ENCODE measurements at regions not wholly inside any gene's neighbourhood (a gene's known extent, or its start where the extent isn't known, plus 50 kb on each side); places are given as distances from the start of the nearest gene placed in this dataset.
A peak's percentile ranks its signal among the peaks of the same experiment; 100 is the strongest.
"Not testable (repeated sequence)": the region's sequence is repeated elsewhere in the genome, so short reads cannot be mapped to it uniquely, and the experiment has no call there.

- Mint-ChIP-seq H3K36me3 (ENCODE audit: low read depth) (no peaks in the 10 kb centered on the region), H3K9me3 (ENCODE audit: low read depth) (no peaks in the 10 kb centered on the region), H3K27me3 (peaks cover 6% of the 10 kb centered on the region), H3K27ac (no peak overlapping the region), H3K4me3 (no peak overlapping the region), H3K4me1 (no peaks in the 10 kb centered on the region)
- ATAC-seq, result no peak
- DNase-seq, result no peak
- ChIA-PET POLR2A (no interaction called here), CTCF (interaction anchor here (0.6 kb wide), 1 partner anchor 250 kb away, joined by 3 read pairs; no protein-coding TSS in a partner anchor)
- intact Hi-C loops (cut with DNase I, micrococcal nuclease), result no loop called here
Measured at GRCh38 chr2:215736653-215737290, 276.6 kb downstream of the MREG start.

GRCh38 chr2:215731108-215731658, 282.2 kb downstream of the MREG start:
- Mint-ChIP-seq H3K36me3 (ENCODE audit: low read depth) (no peaks in the 10 kb centered on the region), H3K27ac (no peak overlapping the region), H3K27me3 (no peaks in the 10 kb centered on the region), H3K4me1 (peaks cover 13% of the 10 kb centered on the region), H3K9me3 (ENCODE audit: low read depth) (no peaks in the 10 kb centered on the region), H3K4me3 (no peak overlapping the region)
- ATAC-seq (no peak), DNase-seq (no peak)
- POLR2A ChIA-PET, result no interaction called here
- CTCF ChIA-PET, result interaction anchor here (1.1 kb wide), 1 partner anchor 15 kb away, joined by 3 read pairs; no protein-coding TSS in a partner anchor
- intact Hi-C loops (cut with DNase I, micrococcal nuclease), result no loop called here

GRCh38 chr2:215729985-215730620, 283.2 kb downstream of the MREG start:
- no peaks in the 10 kb centered on the region for H3K9me3 Mint-ChIP-seq (ENCODE audit: low read depth)
- ChIA-PET CTCF (interaction anchor here (0.5 to 1.2 kb wide), 5 partner anchors 16 to 290 kb away, joined by 3 read pairs; no protein-coding TSS in a partner anchor), POLR2A (no interaction called here)
- no peak for ATAC-seq
- DNase-seq, result no peak
- H3K27ac Mint-ChIP-seq, result no peak overlapping the region
- no peaks in the 10 kb centered on the region for H3K36me3 Mint-ChIP-seq (ENCODE audit: low read depth)
- peaks cover 13% of the 10 kb centered on the region for H3K4me1 Mint-ChIP-seq
- intact Hi-C loops (cut with DNase I, micrococcal nuclease), result no loop called here
- no peak overlapping the region for H3K4me3 Mint-ChIP-seq
- H3K27me3 Mint-ChIP-seq, result no peaks in the 10 kb centered on the region

GRCh38 chr2:215728504-215729065, 284.8 kb downstream of the MREG start:
- H3K4me1 Mint-ChIP-seq, result peaks cover 13% of the 10 kb centered on the region
- ChIA-PET CTCF (interaction anchor here (0.7 to 1.2 kb wide), 2 partner anchors 20 to 671 kb away, joined by 3 read pairs; no protein-coding TSS in a partner anchor), POLR2A (no interaction called here)
- peak; percentile 71 for ATAC-seq
- no peak overlapping the region for H3K4me3 Mint-ChIP-seq
- H3K36me3 Mint-ChIP-seq (ENCODE audit: low read depth), result no peaks in the 10 kb centered on the region
- no peak for DNase-seq
- no peaks in the 10 kb centered on the region for H3K9me3 Mint-ChIP-seq (ENCODE audit: low read depth)
- intact Hi-C loops (cut with DNase I, micrococcal nuclease), result no loop called here
- no peaks in the 10 kb centered on the region for H3K27me3 Mint-ChIP-seq
- no peak overlapping the region for H3K27ac Mint-ChIP-seq

GRCh38 chr2:215727507-215728503, 285.5 kb downstream of the MREG start:
- H3K36me3 Mint-ChIP-seq (ENCODE audit: low read depth), result no peaks in the 10 kb centered on the region
- POLR2A ChIA-PET, result no interaction called here

GRCh38 chr2:215726070-215726469, 287.3 kb downstream of the MREG start:
- H3K4me1 Mint-ChIP-seq, result peaks cover 13% of the 10 kb centered on the region
- no peak for DNase-seq
- H3K36me3 Mint-ChIP-seq (ENCODE audit: low read depth), result no peaks in the 10 kb centered on the region
- H3K27me3 Mint-ChIP-seq, result no peaks in the 10 kb centered on the region
- no peak overlapping the region for H3K27ac Mint-ChIP-seq
- no peaks in the 10 kb centered on the region for H3K9me3 Mint-ChIP-seq (ENCODE audit: low read depth)
- intact Hi-C loops (cut with DNase I, micrococcal nuclease), result no loop called here
- CTCF ChIA-PET, result no interaction called here
- no peak overlapping the region for H3K4me3 Mint-ChIP-seq
- POLR2A ChIA-PET, result no interaction called here
- no peak for ATAC-seq

More at GRCh38 chr2:215727507-215728503, 285.5 kb downstream of the MREG start:
- Mint-ChIP-seq H3K27me3 (no peaks in the 10 kb centered on the region), H3K4me1 (peaks cover 13% of the 10 kb centered on the region), H3K9me3 (ENCODE audit: low read depth) (no peaks in the 10 kb centered on the region), H3K27ac (no peak overlapping the region), H3K4me3 (no peak overlapping the region)
- CTCF ChIA-PET, result no interaction called here
- ATAC-seq (no peak), DNase-seq (no peak)
- intact Hi-C loops (cut with DNase I, micrococcal nuclease), result no loop called here

GRCh38 chr2:215724146-215724545, 288.3 kb upstream of the FN1 start:
- ChIA-PET POLR2A (no interaction called here), CTCF (interaction anchor here (0.6 kb wide), 1 partner anchor 359 kb away, joined by 3 read pairs; no protein-coding TSS in a partner anchor)
- Mint-ChIP-seq H3K4me1 (peaks cover 13% of the 10 kb centered on the region), H3K9me3 (ENCODE audit: low read depth) (no peaks in the 10 kb centered on the region), H3K27me3 (no peaks in the 10 kb centered on the region), H3K4me3 (no peak overlapping the region), H3K27ac (no peak overlapping the region), H3K36me3 (ENCODE audit: low read depth) (no peaks in the 10 kb centered on the region)
- ATAC-seq, result no peak
- no peak for DNase-seq
- intact Hi-C loops (cut with DNase I, micrococcal nuclease), result no loop called here

- intact Hi-C loops (cut with DNase I, micrococcal nuclease), result no loop called here
- no peaks in the 10 kb centered on the region for H3K36me3 Mint-ChIP-seq (ENCODE audit: low read depth)
- H3K4me1 Mint-ChIP-seq, result peaks cover 10% of the 10 kb centered on the region
- no peaks in the 10 kb centered on the region for H3K27me3 Mint-ChIP-seq
- ChIA-PET POLR2A (no interaction called here), CTCF (no interaction called here)
- ATAC-seq, result no peak
- H3K27ac Mint-ChIP-seq, result no peak overlapping the region
- H3K9me3 Mint-ChIP-seq (ENCODE audit: low read depth), result no peaks in the 10 kb centered on the region
- no peak for DNase-seq
- no peak overlapping the region for H3K4me3 Mint-ChIP-seq
Measured at GRCh38 chr2:215723631-215724011, 287.8 kb upstream of the FN1 start.

- Mint-ChIP-seq H3K4me3 (no peak overlapping the region), H3K27ac (no peak overlapping the region), H3K36me3 (ENCODE audit: low read depth) (no peaks in the 10 kb centered on the region), H3K27me3 (no peaks in the 10 kb centered on the region), H3K9me3 (ENCODE audit: low read depth) (no peaks in the 10 kb centered on the region), H3K4me1 (peaks cover 8% of the 10 kb centered on the region)
- POLR2A ChIA-PET, result no interaction called here
- ATAC-seq (no peak), DNase-seq (no peak)
- intact Hi-C loops (cut with DNase I, micrococcal nuclease), result no loop called here
- CTCF ChIA-PET, result no interaction called here
Measured at GRCh38 chr2:215722986-215723630, 287.2 kb upstream of the FN1 start.

GRCh38 chr2:215722125-215722524, 286.3 kb upstream of the FN1 start:
- H3K27ac Mint-ChIP-seq, result no peak overlapping the region
- ChIA-PET POLR2A (no interaction called here), CTCF (no interaction called here)
- peaks cover 7% of the 10 kb centered on the region for H3K4me1 Mint-ChIP-seq
- H3K9me3 Mint-ChIP-seq (ENCODE audit: low read depth), result no peaks in the 10 kb centered on the region
- H3K27me3 Mint-ChIP-seq, result no peaks in the 10 kb centered on the region
- no peak for ATAC-seq
- no peaks in the 10 kb centered on the region for H3K36me3 Mint-ChIP-seq (ENCODE audit: low read depth)
- H3K4me3 Mint-ChIP-seq, result no peak overlapping the region
- DNase-seq, result no peak
- intact Hi-C loops (cut with DNase I, micrococcal nuclease), result no loop called here

GRCh38 chr2:215721515-215721914, 285.6 kb upstream of the FN1 start:
- POLR2A ChIA-PET; intact Hi-C loops (cut with DNase I, micrococcal nuclease); H3K27ac Mint-ChIP-seq; ATAC-seq; H3K4me1 Mint-ChIP-seq; DNase-seq; H3K9me3 Mint-ChIP-seq (ENCODE audit: low read depth); H3K27me3 Mint-ChIP-seq; H3K36me3 Mint-ChIP-seq (ENCODE audit: low read depth); H3K4me3 Mint-ChIP-seq: not testable (repeated sequence)
- CTCF ChIA-PET, result interaction anchor here (1.2 kb wide), 1 partner anchor 12 kb away, joined by 3 read pairs; no protein-coding TSS in a partner anchor
